GM12878 (cell line): ENCODE measurements at regions not wholly inside any gene's neighbourhood (a gene's known extent, or its start where the extent isn't known, plus 50 kb on each side); places are given as distances from the start of the nearest gene placed in this dataset.

ENCODE experiments used
- CTCF ChIP-seq, 3 experiments: IDR thresholded peaks in 2 of 3; conservative IDR thresholded peaks in 1 of 3; 2 replicates each; pipeline ENCODE4 v1.5.1; 2011; ENCODE audit warnings: low read depth in 3 of 3, low read length in 3 of 3, mild to moderate bottlenecking in 3 of 3, control low read depth in 2 of 3, moderate library complexity in 2 of 3, inconsistent platforms in 1 of 3, mixed read lengths in 1 of 3; ENCODE audit not compliant: control insufficient read depth in 2 of 3, insufficient read depth in 1 of 3; ENCODE audit errors: extremely low read depth in 1 of 3
- EZH2 ChIP-seq: IDR thresholded peaks from 2 replicates; pipeline ENCODE4 v1.6.1; 2012; ENCODE audit warnings: low read depth, mild to moderate bottlenecking, control low read depth, inconsistent platforms, low read length, borderline replicate concordance; ENCODE audit not compliant: control insufficient read depth
- PAX8 ChIP-seq: fragments of 450-650 bp; IDR thresholded peaks from 2 replicates; pipeline ENCODE4 v1.6.1; 2017; ENCODE audit warnings: mild to moderate bottlenecking, moderate library complexity
- TF ChIP-seq, protein P1 (sequence below): fragments of 450-650 bp; formaldehyde crosslinking; IDR thresholded peaks from 2 replicates; pipeline ENCODE4 v1.4.0; 2022; ENCODE audit warnings: mild to moderate bottlenecking, moderate library complexity
- TF ChIP-seq, protein P2 (sequence below): IDR thresholded peaks from 2 replicates; pipeline ENCODE4 v1.6.1; 2011; ENCODE audit warnings: low read depth, low read length, improper control_type of control experiment, borderline replicate concordance

GRCh38 chr6:12361042-12361765 is 71.0 kb downstream of the EDN1 start:
- TF ChIP-seq, protein P1, sequence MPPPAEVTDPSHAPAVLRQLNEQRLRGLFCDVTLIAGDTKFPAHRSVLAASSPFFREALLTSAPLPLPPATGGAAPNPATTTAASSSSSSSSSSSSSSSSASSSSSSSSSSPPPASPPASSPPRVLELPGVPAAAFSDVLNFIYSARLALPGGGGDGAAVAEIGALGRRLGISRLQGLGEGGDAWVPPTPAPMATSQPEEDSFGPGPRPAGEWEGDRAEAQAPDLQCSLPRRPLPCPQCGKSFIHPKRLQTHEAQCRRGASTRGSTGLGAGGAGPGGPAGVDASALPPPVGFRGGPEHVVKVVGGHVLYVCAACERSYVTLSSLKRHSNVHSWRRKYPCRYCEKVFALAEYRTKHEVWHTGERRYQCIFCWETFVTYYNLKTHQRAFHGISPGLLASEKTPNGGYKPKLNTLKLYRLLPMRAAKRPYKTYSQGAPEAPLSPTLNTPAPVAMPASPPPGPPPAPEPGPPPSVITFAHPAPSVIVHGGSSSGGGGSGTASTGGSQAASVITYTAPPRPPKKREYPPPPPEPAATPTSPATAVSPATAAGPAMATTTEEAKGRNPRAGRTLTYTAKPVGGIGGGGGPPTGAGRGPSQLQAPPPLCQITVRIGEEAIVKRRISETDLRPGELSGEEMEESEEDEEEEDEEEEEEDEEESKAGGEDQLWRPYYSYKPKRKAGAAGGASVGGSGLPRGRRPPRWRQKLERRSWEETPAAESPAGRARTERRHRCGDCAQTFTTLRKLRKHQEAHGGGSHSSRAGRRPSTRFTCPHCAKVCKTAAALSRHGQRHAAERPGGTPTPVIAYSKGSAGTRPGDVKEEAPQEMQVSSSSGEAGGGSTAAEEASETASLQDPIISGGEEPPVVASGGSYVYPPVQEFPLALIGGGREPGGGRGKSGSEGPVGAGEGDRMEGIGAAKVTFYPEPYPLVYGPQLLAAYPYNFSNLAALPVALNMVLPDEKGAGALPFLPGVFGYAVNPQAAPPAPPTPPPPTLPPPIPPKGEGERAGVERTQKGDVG (CRISPR knock-in tag), result no peak
- TF ChIP-seq CTCF (IDR thresholded peaks at IDR 0.05 in 2 of 3, conservative IDR thresholded peaks at IDR 0.05 in 1 of 3; ENCODE audit: control insufficient read depth in 2 of 3, extremely low read depth in 1 of 3, insufficient read depth in 1 of 3, low read depth in 3 of 3, low read length in 3 of 3), result no peak
- TF ChIP-seq, protein P2, sequence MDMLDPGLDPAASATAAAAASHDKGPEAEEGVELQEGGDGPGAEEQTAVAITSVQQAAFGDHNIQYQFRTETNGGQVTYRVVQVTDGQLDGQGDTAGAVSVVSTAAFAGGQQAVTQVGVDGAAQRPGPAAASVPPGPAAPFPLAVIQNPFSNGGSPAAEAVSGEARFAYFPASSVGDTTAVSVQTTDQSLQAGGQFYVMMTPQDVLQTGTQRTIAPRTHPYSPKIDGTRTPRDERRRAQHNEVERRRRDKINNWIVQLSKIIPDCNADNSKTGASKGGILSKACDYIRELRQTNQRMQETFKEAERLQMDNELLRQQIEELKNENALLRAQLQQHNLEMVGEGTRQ, result no peak
- no peak for TF ChIP-seq EZH2
- TF ChIP-seq PAX8, result no peak
